H1 (cell line): ENCODE measurements at regions not wholly inside any gene's neighbourhood (a gene's known extent, or its start where the extent isn't known, plus 50 kb on each side); places are given as distances from the start of the nearest gene placed in this dataset.

ENCODE experiments used
- CTCF ChIA-PET: fragments of 300-600 bp; sonication (Branson Sonifier 250); formaldehyde crosslinking; loops from one replicate; lab custom pipeline; 2021; ENCODE audit not compliant: partially characterized antibody; lab: Charles Lee
- POLR2A ChIA-PET: fragments of 300-600 bp; sonication (Branson Sonifier 250); formaldehyde crosslinking; loops from one replicate; lab custom pipeline; 2021; ENCODE audit warnings: inconsistent platforms; ENCODE audit not compliant: partially characterized antibody; lab: Charles Lee
- DNase-seq, 2 experiments: peaks; one replicate each; pipeline versions ENCODE4 v3.0.0 to v3.0.0-alpha.2; 2010 to 2022; ENCODE audit warnings: low spot score in 2 of 2, low read depth in 1 of 2, mixed read lengths in 1 of 2
- FAIRE-seq: peaks from 2 replicates; lab custom pipeline; 2011; peaks lifted over from hg19 to GRCh38; lab: Jason Lieb, UNC
- H2AFZ ChIP-seq: 2 replicates; pipeline ENCODE4 v1.8.1; 2012; ENCODE audit warnings: low read length, inconsistent platforms
- H2AK5ac ChIP-seq: 2 replicates; pipeline ENCODE4 v1.6.1; 2013; ENCODE audit warnings: low read depth, low read length
- H2BK120ac ChIP-seq: replicated peaks from 2 replicates; pipeline ENCODE3; 2013; ENCODE audit warnings: low read depth, low read length, inconsistent platforms
- H2BK12ac ChIP-seq: 2 replicates; pipeline ENCODE4 v1.6.1; 2013; ENCODE audit warnings: low read depth, low read length
- H2BK15ac ChIP-seq: 2 replicates; pipeline ENCODE4 v1.6.1; 2013; ENCODE audit warnings: low read length
- H2BK20ac ChIP-seq: 2 replicates; pipeline ENCODE4 v1.6.1; 2013; ENCODE audit warnings: low read length
- H2BK5ac ChIP-seq: 2 replicates; pipeline ENCODE4 v1.6.1; 2013; ENCODE audit warnings: low read depth, low read length
- H3K14ac ChIP-seq: 2 replicates; pipeline ENCODE4 v1.6.1; 2013; ENCODE audit warnings: inconsistent platforms; ENCODE audit not compliant: insufficient read length
- H3K18ac ChIP-seq: 2 replicates; pipeline ENCODE4 v1.6.1; 2013; ENCODE audit warnings: low read length; ENCODE audit errors: extremely low read depth
- H3K23ac ChIP-seq: 2 replicates; pipeline ENCODE4 v1.6.1; 2013; ENCODE audit warnings: inconsistent platforms; ENCODE audit not compliant: insufficient read length
- H3K23me2 ChIP-seq: 2 replicates; pipeline ENCODE4 v1.6.1; 2013; ENCODE audit warnings: low read depth, low read length
- H3K27ac ChIP-seq: 2 replicates; pipeline ENCODE4 v1.6.1; 2011; ENCODE audit warnings: low read depth, low read length, inconsistent platforms
- H3K27me3 ChIP-seq, 4 experiments: replicated peaks in 1 of 4; 1 replicate in 1 of 4; 2 replicates in 3 of 4; pipeline versions ENCODE4 v1.6.1 to v1.8.1; 2011 to 2013; ENCODE audit warnings: low read length in 3 of 4, mild to moderate bottlenecking in 3 of 4, inconsistent platforms in 2 of 4, mixed read lengths in 2 of 4, moderate library complexity in 1 of 4; ENCODE audit not compliant: control insufficient read depth in 3 of 4, insufficient read depth in 3 of 4; ENCODE audit errors: extremely low read depth in 1 of 4
- H3K36me3 ChIP-seq, 4 experiments: 2 replicates each; pipeline versions ENCODE4 v1.6.1 to v1.8.1; 2011 to 2013; ENCODE audit warnings: mild to moderate bottlenecking in 4 of 4, low read length in 3 of 4, moderate library complexity in 2 of 4, control low read depth in 1 of 4, inconsistent platforms in 1 of 4; ENCODE audit not compliant: insufficient read depth in 4 of 4, control insufficient read depth in 2 of 4
- H3K4ac ChIP-seq: replicated peaks from 2 replicates; pipeline ENCODE3; 2013; ENCODE audit warnings: low read length, low read depth, mixed read lengths, inconsistent platforms; ENCODE audit not compliant: insufficient read length
- H3K4me1 ChIP-seq, 4 experiments: replicated peaks in 1 of 4; 1 replicate in 1 of 4; 2 replicates in 3 of 4; pipeline versions ENCODE4 v1.6.1 to v1.8.1; 2011 to 2013; ENCODE audit warnings: low read length in 3 of 4, inconsistent platforms in 2 of 4, mixed read lengths in 1 of 4; ENCODE audit not compliant: insufficient read depth in 4 of 4, control insufficient read depth in 3 of 4
- H3K4me2 ChIP-seq, 2 experiments: 2 replicates each; pipeline versions ENCODE4 v1.6.1 to v1.8.1; 2011 to 2013; ENCODE audit warnings: low read depth in 2 of 2, low read length in 2 of 2, control low read depth in 1 of 2, inconsistent platforms in 1 of 2, mild to moderate bottlenecking in 1 of 2; ENCODE audit not compliant: insufficient read depth in 1 of 2
- H3K4me3 ChIP-seq, 4 experiments: fragments of 200-600, 300-600 bp in 1 of 4; sonication (generic), shearing (Covaris generic), sonication (Bioruptor Twin) in 1 of 4; 2 replicates each; pipeline versions ENCODE4 v1.5.1 to v1.8.1; 2011 to 2016; ENCODE audit warnings: low read length in 4 of 4, low read depth in 3 of 4, control low read depth in 2 of 4, inconsistent platforms in 2 of 4, mild to moderate bottlenecking in 2 of 4, mixed read lengths in 1 of 4, moderate library complexity in 1 of 4; ENCODE audit not compliant: insufficient read depth in 2 of 4; ENCODE audit errors: extremely low read depth in 1 of 4
- H3K56ac ChIP-seq: replicated peaks from 2 replicates; pipeline ENCODE3; 2013; ENCODE audit warnings: low read depth, mild to moderate bottlenecking, mixed read lengths, low read length, inconsistent platforms; ENCODE audit not compliant: insufficient read length
- H3K79me1 ChIP-seq: 2 replicates; pipeline ENCODE4 v1.6.1; 2013; ENCODE audit warnings: low read depth, low read length, control low read depth
- H3K79me2 ChIP-seq, 2 experiments: 2 replicates each; pipeline versions ENCODE4 v1.6.1 to v1.8.1; 2012 to 2013; ENCODE audit warnings: low read length in 2 of 2, mild to moderate bottlenecking in 2 of 2, inconsistent platforms in 1 of 2; ENCODE audit not compliant: insufficient read depth in 2 of 2, control insufficient read depth in 1 of 2
- H3K9ac ChIP-seq, 4 experiments: replicated peaks in 1 of 4; 1 replicate in 1 of 4; 2 replicates in 3 of 4; pipeline versions ENCODE4 v1.6.1 to v1.8.1; 2011 to 2013; ENCODE audit warnings: low read depth in 3 of 4, low read length in 3 of 4, control low read depth in 2 of 4, mild to moderate bottlenecking in 2 of 4, moderate library complexity in 2 of 4, inconsistent platforms in 1 of 4; ENCODE audit errors: extremely low read depth in 1 of 4
- H3K9me3 ChIP-seq, 2 experiments: 2 replicates each; pipeline versions ENCODE4 v1.6.1 to v1.8.1; 2012 to 2013; ENCODE audit warnings: mild to moderate bottlenecking in 2 of 2, moderate library complexity in 2 of 2, control low read depth in 1 of 2, inconsistent platforms in 1 of 2, low read depth in 1 of 2, low read length in 1 of 2, mixed read lengths in 1 of 2; ENCODE audit not compliant: insufficient read depth in 2 of 2
- H4K20me1 ChIP-seq, 2 experiments: replicated peaks in 1 of 2; 2 replicates each; pipeline versions ENCODE3 to v1.8.1; 2011 to 2013; ENCODE audit warnings: inconsistent platforms in 2 of 2, low read length in 2 of 2, mild to moderate bottlenecking in 1 of 2; ENCODE audit not compliant: insufficient read depth in 2 of 2, control insufficient read depth in 1 of 2
- H4K5ac ChIP-seq: 2 replicates; pipeline ENCODE4 v1.6.1; 2013; ENCODE audit warnings: low read length, low read depth, mixed read lengths, inconsistent platforms; ENCODE audit not compliant: insufficient read length
- H4K8ac ChIP-seq: 2 replicates; pipeline ENCODE4 v1.8.0; 2013; ENCODE audit warnings: mild to moderate bottlenecking, moderate library complexity, low read length, inconsistent platforms; ENCODE audit not compliant: insufficient read depth; ENCODE audit errors: extremely low read depth
- H4K91ac ChIP-seq: replicated peaks from 2 replicates; pipeline ENCODE3; 2013; ENCODE audit warnings: low read length, mixed read lengths, inconsistent platforms; ENCODE audit not compliant: insufficient read length
- SP2 ChIP-seq: IDR thresholded peaks from 2 replicates; pipeline ENCODE4 v1.6.1; 2012; ENCODE audit warnings: mild to moderate bottlenecking, low read length, inconsistent platforms
- WGBS, 2 experiments: shearing (Covaris generic) in 1 of 2; methylation state at CpG; one replicate each; pipeline versions ENCODE4 v1.1.6 to v1.1.7; 2013 to 2015; ENCODE audit warnings: low lambda C conversion rate in 2 of 2, mixed read lengths in 2 of 2, inconsistent platforms in 1 of 2, low coverage in 1 of 2, missing lambda C conversion rate in 1 of 2; ENCODE audit not compliant: insufficient replicate concordance in 2 of 2, insufficient coverage in 1 of 2, insufficient read length in 1 of 2; ENCODE audit errors: extremely low coverage in 1 of 2, missing lambda C conversion rate in 1 of 2; 5-methylcytosine and 5-hydroxymethylcytosine counted together

- Histone ChIP-seq H4K20me1 (no peaks in the 10 kb centered on the region), H3K27ac (no peak overlapping the region), H2BK5ac (no peak overlapping the region), H2BK12ac (no peak overlapping the region), H3K18ac (no peak overlapping the region), H2AK5ac (no peak overlapping the region), H2AFZ (no peak overlapping the region), H3K27me3 (no peaks in the 10 kb centered on the region), H3K79me1 (no peaks in the 10 kb centered on the region), H3K4me2 (no peak overlapping the region), H2BK20ac (no peak overlapping the region), H3K4me1 (no peaks in the 10 kb centered on the region), H2BK15ac (no peak overlapping the region), H3K23me2 (no peaks in the 10 kb centered on the region; the same call in 1 of the 2 replicates), H3K23ac (no peak overlapping the region), H4K8ac (no peak overlapping the region), H3K56ac (no peak overlapping the region), H2BK120ac (no peak overlapping the region), H3K4me3 (no peak overlapping the region), H3K79me2 (no peaks in the 10 kb centered on the region), H3K9me3 (no peaks in the 10 kb centered on the region), H4K91ac (no peak overlapping the region), H3K14ac (no peak overlapping the region), H3K36me3 (no peaks in the 10 kb centered on the region), H3K9ac (no peak overlapping the region), H3K4ac (no peak overlapping the region), H4K5ac (no peak overlapping the region)
- no peak for DNase-seq
- no peak for FAIRE-seq
- ChIA-PET POLR2A (interaction anchor here (0.6 kb wide), 1 partner anchor 1864 kb away, joined by 3 read pairs; no protein-coding TSS in a partner anchor), CTCF (interaction anchor here (1.3 kb wide), 1 partner anchor 879 kb away, joined by 3 read pairs; no protein-coding TSS in a partner anchor)
- 75% methylated on average over 7 of the region's 7 CpGs; no CpG with 5 or more reads in 1 of the 2 experiments for WGBS, 2 experiments
- TF ChIP-seq SP2 = no peak
Measured at GRCh38 chr10:4119107-4119506, 334.1 kb upstream of the KLF6 start.
